H1 (cell line): ENCODE measurements at regions not wholly inside any gene's neighbourhood (a gene's known extent, or its start where the extent isn't known, plus 50 kb on each side); places are given as distances from the start of the nearest gene placed in this dataset.

Experiments used
- CHD2 ChIP-seq: IDR thresholded peaks from 2 replicates; pipeline ENCODE4 v1.6.1; 2012; ENCODE audit warnings: low read length, improper control_type of control experiment
- EP300 ChIP-seq, 2 experiments: IDR thresholded peaks; 1 replicate in 1 of 2; 2 replicates in 1 of 2; pipeline ENCODE4 v1.6.1; 2011 to 2012; ENCODE audit warnings: low read depth in 2 of 2, low read length in 2 of 2, mild to moderate bottlenecking in 2 of 2, borderline replicate concordance in 1 of 2, inconsistent platforms in 1 of 2, moderate library complexity in 1 of 2
- EZH2 ChIP-seq: fragments of 200-600 bp; sonication (generic); IDR thresholded peaks from 2 replicates; pipeline ENCODE4 v1.7.1; 2012; ENCODE audit warnings: low read depth, mild to moderate bottlenecking, moderate library complexity, low read length, inconsistent platforms; ENCODE audit not compliant: severe bottlenecking
- GABPA ChIP-seq: IDR thresholded peaks from 2 replicates; pipeline ENCODE4 v1.6.1; 2011; ENCODE audit warnings: mild to moderate bottlenecking, low read length, moderate library complexity, borderline replicate concordance; ENCODE audit not compliant: insufficient read depth
- HDAC2 ChIP-seq, 2 experiments: fragments of 300-600 bp in 1 of 2; sonication (generic) in 1 of 2; IDR thresholded peaks; 2 replicates each; pipeline ENCODE4 v1.6.1; 2011 to 2012; ENCODE audit warnings: low read depth in 2 of 2, low read length in 2 of 2, mild to moderate bottlenecking in 2 of 2, moderate library complexity in 2 of 2, borderline replicate concordance in 1 of 2, inconsistent platforms in 1 of 2
- KDM1A ChIP-seq: fragments of 200-600, 300-600 bp; sonication (generic); IDR thresholded peaks from 2 replicates; pipeline ENCODE4 v1.7.1; 2016; ENCODE audit warnings: mild to moderate bottlenecking, low read length, borderline replicate concordance
- PHF8 ChIP-seq: fragments of 200-600 bp; sonication (generic); conservative IDR thresholded peaks from 2 replicates; pipeline ENCODE4 v1.7.1; 2012; ENCODE audit warnings: low read depth, mild to moderate bottlenecking, inconsistent platforms, low read length, moderate library complexity
- POLR2A ChIP-seq, 2 experiments: IDR thresholded peaks; 1 replicate in 1 of 2; 2 replicates in 1 of 2; pipeline ENCODE4 v1.6.1; 2011; ENCODE audit warnings: low read depth in 2 of 2, low read length in 2 of 2, mild to moderate bottlenecking in 2 of 2; ENCODE audit errors: control extremely low read depth in 1 of 2
- RFX5 ChIP-seq: IDR thresholded peaks from 2 replicates; pipeline ENCODE4 v1.6.1; 2011; ENCODE audit warnings: low read depth, low read length, improper control_type of control experiment, borderline replicate concordance
- SIRT6 ChIP-seq: IDR thresholded peaks from one replicate; pipeline ENCODE4 v1.7.1; 2012; ENCODE audit warnings: low read length, inconsistent platforms
- TF ChIP-seq, protein P1 (sequence below), 3 experiments: IDR thresholded peaks; 1 replicate in 2 of 3; 2 replicates in 1 of 3; pipeline versions ENCODE4 v1.5.1 to v1.6.1; 2011; ENCODE audit warnings: low read length in 3 of 3, mild to moderate bottlenecking in 3 of 3, inconsistent platforms in 2 of 3, low read depth in 1 of 3, moderate library complexity in 1 of 3; ENCODE audit not compliant: insufficient read depth in 1 of 3; ENCODE audit errors: control extremely low read depth in 1 of 3

- TF ChIP-seq POLR2A (IDR thresholded peaks at IDR 0.05; ENCODE audit: control extremely low read depth in 1 of 2, low read depth in 2 of 2, low read length in 2 of 2) (no peak), PHF8 (no peak), GABPA (no peak), RFX5 (no peak), EZH2 (no peak), EP300 (IDR thresholded peaks at IDR 0.05; ENCODE audit: borderline replicate concordance in 1 of 2, low read depth in 2 of 2, low read length in 2 of 2) (no peak), CHD2 (no peak), SIRT6 (no peak), KDM1A (no peak), HDAC2 (IDR thresholded peaks at IDR 0.05; ENCODE audit: borderline replicate concordance in 1 of 2, low read depth in 2 of 2, low read length in 2 of 2) (no peak)
- TF ChIP-seq, protein P1, sequence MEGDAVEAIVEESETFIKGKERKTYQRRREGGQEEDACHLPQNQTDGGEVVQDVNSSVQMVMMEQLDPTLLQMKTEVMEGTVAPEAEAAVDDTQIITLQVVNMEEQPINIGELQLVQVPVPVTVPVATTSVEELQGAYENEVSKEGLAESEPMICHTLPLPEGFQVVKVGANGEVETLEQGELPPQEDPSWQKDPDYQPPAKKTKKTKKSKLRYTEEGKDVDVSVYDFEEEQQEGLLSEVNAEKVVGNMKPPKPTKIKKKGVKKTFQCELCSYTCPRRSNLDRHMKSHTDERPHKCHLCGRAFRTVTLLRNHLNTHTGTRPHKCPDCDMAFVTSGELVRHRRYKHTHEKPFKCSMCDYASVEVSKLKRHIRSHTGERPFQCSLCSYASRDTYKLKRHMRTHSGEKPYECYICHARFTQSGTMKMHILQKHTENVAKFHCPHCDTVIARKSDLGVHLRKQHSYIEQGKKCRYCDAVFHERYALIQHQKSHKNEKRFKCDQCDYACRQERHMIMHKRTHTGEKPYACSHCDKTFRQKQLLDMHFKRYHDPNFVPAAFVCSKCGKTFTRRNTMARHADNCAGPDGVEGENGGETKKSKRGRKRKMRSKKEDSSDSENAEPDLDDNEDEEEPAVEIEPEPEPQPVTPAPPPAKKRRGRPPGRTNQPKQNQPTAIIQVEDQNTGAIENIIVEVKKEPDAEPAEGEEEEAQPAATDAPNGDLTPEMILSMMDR (IDR thresholded peaks at IDR 0.05; ENCODE audit: control extremely low read depth in 1 of 3, insufficient read depth in 1 of 3, low read depth in 1 of 3, low read length in 3 of 3): no peak
These were observed 281.3 kb upstream of the LMCD1 start for GRCh38 chr3:8220291-8220690.
